Parathyroid adenoma (tissue), 2 donors: ENCODE measurements at regions not wholly inside any gene's neighbourhood (a gene's known extent, or its start where the extent isn't known, plus 50 kb on each side); places are given as distances from the start of the nearest gene placed in this dataset.

Experiments
- H2AFZ ChIP-seq: fragments of 300-600 bp; sonication (generic); one replicate; pipeline ENCODE4 v1.7.0; 2017; ENCODE audit warnings: antibody characterized with exemption, mild to moderate bottlenecking
- H3K27ac ChIP-seq: fragments of 300-600 bp; sonication (generic); one replicate; pipeline ENCODE4 v1.7.0; 2017
- H3K27me3 ChIP-seq: fragments of 300-600 bp; sonication (generic); one replicate; pipeline ENCODE4 v1.7.0; 2017; ENCODE audit warnings: low read length; ENCODE audit not compliant: control insufficient read depth, insufficient read depth
- H3K36me3 ChIP-seq: fragments of 300-600 bp; sonication (generic); one replicate; pipeline ENCODE4 v1.7.0; 2017; ENCODE audit warnings: low read length; ENCODE audit not compliant: control insufficient read depth, insufficient read depth
- H3K4me1 ChIP-seq: fragments of 300-600 bp; sonication (generic); one replicate; pipeline ENCODE4 v1.7.0; 2017; ENCODE audit warnings: control low read depth
- H3K4me2 ChIP-seq: fragments of 300-600 bp; sonication (generic); one replicate; pipeline ENCODE4 v1.7.0; 2017; ENCODE audit warnings: low read length
- H3K4me3 ChIP-seq: fragments of 300-600 bp; sonication (generic); one replicate; pipeline ENCODE4 v1.7.0; 2017; ENCODE audit warnings: low read depth, low read length
- H3K79me2 ChIP-seq: fragments of 300-600 bp; sonication (generic); one replicate; pipeline ENCODE4 v1.7.0; 2017; ENCODE audit warnings: control low read depth
- H3K9ac ChIP-seq: fragments of 300-600 bp; sonication (generic); one replicate; pipeline ENCODE4 v1.7.0; 2017; ENCODE audit warnings: mild to moderate bottlenecking
- H3K9me3 ChIP-seq: fragments of 300-600 bp; sonication (generic); one replicate; pipeline ENCODE4 v1.7.0; 2017; ENCODE audit warnings: low read length; ENCODE audit not compliant: control insufficient read depth
- TF ChIP-seq, protein P1 (sequence below): fragments of 300-600 bp; sonication (generic); IDR thresholded peaks from one replicate; pipeline ENCODE4 v1.7.0; 2017; ENCODE audit warnings: antibody characterized with exemption, mild to moderate bottlenecking
- donor health status: primary hyperparathyroidism.

DNA sequence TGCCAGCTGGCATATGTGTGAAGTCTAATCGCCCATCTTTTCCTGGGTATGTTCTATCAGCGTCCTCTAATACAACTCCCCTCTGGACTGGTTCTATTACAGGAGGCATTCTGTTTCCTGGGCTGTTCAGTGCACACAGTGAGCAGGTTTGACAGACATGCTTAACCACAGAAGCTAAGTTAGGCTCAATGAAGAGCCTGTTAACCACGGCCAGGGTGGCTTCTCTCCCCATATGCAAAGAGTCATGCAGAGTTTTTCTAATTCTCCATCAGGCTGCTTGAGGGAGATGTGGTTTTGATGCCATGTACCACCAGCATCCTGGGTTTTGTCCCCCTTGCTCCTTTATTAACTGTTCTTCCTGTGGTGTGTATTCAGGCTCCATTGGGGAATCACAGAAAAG lies 57.2 kb upstream of the ALOX12 start:
- no peak overlapping the region for H3K4me3 ChIP-seq
- H3K4me1 ChIP-seq, result peaks cover 4% of the 10 kb centered on the region
- no peaks in the 10 kb centered on the region for H3K9me3 ChIP-seq
- no peak overlapping the region for H3K4me2 ChIP-seq
- H3K27ac ChIP-seq, result no peak overlapping the region
- no peak overlapping the region for H3K9ac ChIP-seq
- TF ChIP-seq, protein P1, sequence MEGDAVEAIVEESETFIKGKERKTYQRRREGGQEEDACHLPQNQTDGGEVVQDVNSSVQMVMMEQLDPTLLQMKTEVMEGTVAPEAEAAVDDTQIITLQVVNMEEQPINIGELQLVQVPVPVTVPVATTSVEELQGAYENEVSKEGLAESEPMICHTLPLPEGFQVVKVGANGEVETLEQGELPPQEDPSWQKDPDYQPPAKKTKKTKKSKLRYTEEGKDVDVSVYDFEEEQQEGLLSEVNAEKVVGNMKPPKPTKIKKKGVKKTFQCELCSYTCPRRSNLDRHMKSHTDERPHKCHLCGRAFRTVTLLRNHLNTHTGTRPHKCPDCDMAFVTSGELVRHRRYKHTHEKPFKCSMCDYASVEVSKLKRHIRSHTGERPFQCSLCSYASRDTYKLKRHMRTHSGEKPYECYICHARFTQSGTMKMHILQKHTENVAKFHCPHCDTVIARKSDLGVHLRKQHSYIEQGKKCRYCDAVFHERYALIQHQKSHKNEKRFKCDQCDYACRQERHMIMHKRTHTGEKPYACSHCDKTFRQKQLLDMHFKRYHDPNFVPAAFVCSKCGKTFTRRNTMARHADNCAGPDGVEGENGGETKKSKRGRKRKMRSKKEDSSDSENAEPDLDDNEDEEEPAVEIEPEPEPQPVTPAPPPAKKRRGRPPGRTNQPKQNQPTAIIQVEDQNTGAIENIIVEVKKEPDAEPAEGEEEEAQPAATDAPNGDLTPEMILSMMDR, result no peak
- no peaks in the 10 kb centered on the region for H3K27me3 ChIP-seq
- H2AFZ ChIP-seq, result no peak overlapping the region
- H3K79me2 ChIP-seq, result no peaks in the 10 kb centered on the region
- H3K36me3 ChIP-seq, result no peaks in the 10 kb centered on the region

DNA sequence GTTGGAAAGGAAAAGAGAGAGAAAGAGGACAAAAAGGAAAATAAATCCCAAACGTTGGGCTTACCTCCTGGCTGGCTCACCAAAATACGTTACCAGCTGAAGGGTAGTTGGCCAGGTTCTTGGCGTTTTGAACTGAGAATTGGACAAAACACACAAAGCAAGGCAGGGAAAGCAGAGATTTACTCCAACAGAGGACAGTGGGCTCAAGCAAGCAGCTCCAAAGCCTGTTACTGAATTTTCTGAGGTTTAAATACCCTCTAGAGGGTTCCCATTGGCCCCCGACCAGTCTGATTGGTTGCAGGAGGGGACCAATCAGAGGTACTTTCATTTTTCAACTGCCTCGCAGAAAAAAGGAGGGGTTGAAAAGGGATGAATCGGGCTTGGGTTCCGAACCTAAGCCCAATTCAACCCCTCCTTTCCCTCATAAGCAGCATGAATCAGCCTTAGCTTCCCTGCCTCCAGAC lies 55.6 kb upstream of the ALOX12 start:
- TF ChIP-seq, protein P1, result no peak
- H3K4me3 ChIP-seq, result no peak overlapping the region

DNA sequence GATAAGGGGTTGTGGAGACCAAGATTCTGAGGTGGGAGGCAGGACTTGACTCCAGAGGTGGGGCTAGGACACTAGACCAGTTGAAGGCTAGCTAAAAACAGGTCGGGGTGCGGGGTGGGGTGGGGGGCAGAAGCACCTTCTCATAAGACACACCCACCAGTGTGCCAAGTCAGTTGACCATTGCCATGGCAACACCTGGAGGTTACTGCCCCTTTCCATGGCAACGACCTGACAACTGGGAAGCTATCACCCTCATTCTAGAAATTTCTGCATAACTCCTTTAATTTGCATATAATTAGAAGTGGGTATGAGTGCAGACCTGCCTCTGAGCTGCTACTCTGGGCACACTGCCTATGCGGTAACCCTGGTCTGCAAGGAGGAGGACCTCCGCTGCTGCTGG lies 53.9 kb upstream of the ALOX12 start:
- H3K4me3 ChIP-seq, result no peak overlapping the region
- H3K9me3 ChIP-seq, result no peaks in the 10 kb centered on the region
- no peak overlapping the region for H3K4me2 ChIP-seq
- no peak overlapping the region for H3K27ac ChIP-seq
- H2AFZ ChIP-seq, result no peak overlapping the region
- H3K79me2 ChIP-seq, result no peaks in the 10 kb centered on the region
- H3K9ac ChIP-seq, result no peak overlapping the region
- no peaks in the 10 kb centered on the region for H3K4me1 ChIP-seq
- no peaks in the 10 kb centered on the region for H3K36me3 ChIP-seq
- no peaks in the 10 kb centered on the region for H3K27me3 ChIP-seq
- TF ChIP-seq, protein P1, result no peak

More for the DNA sequence above, 55.6 kb upstream of the ALOX12 start:
- no peaks in the 10 kb centered on the region for H3K9me3 ChIP-seq
- H3K4me1 ChIP-seq, result peaks cover 4% of the 10 kb centered on the region
- no peak overlapping the region for H3K4me2 ChIP-seq
- no peak overlapping the region for H3K9ac ChIP-seq
- peak overlapping the region; percentile 15 for H2AFZ ChIP-seq
- no peaks in the 10 kb centered on the region for H3K36me3 ChIP-seq
- H3K27me3 ChIP-seq, result no peaks in the 10 kb centered on the region
- H3K79me2 ChIP-seq, result no peaks in the 10 kb centered on the region
- no peak overlapping the region for H3K27ac ChIP-seq

DNA sequence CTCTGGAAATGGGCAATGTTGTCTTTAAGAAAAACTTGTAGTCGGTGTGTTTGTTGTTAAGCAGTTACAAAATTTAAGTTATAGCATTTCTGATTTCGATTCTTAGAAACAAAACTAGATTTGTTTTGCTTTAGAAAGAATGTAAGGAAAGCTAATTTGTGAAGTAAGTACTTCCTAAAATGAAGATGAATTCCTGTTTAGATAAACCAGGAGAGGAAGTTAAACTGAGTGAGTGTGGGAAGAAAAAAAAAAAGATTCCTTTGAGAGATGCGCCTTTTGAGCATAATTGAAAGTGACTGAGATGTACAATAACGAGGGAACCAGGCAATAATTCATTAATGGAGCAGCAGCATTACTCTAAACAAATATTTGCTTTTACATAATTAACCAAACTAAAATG lies 52.4 kb upstream of the ALOX12 start:
- no peak overlapping the region for H3K4me3 ChIP-seq
- TF ChIP-seq, protein P1, result no peak
- H3K4me1 ChIP-seq, result no peaks in the 10 kb centered on the region
- H3K79me2 ChIP-seq, result no peaks in the 10 kb centered on the region
- no peaks in the 10 kb centered on the region for H3K36me3 ChIP-seq
- H2AFZ ChIP-seq, result no peak overlapping the region
- H3K9me3 ChIP-seq, result no peaks in the 10 kb centered on the region
- no peak overlapping the region for H3K9ac ChIP-seq
- no peak overlapping the region for H3K4me2 ChIP-seq
- no peaks in the 10 kb centered on the region for H3K27me3 ChIP-seq
- H3K27ac ChIP-seq, result no peak overlapping the region
